HEK293 (cell line): ENCODE measurements at regions not wholly inside any gene's neighbourhood (a gene's known extent, or its start where the extent isn't known, plus 50 kb on each side); places are given as distances from the start of the nearest gene placed in this dataset.

Source experiments
- TF ChIP-seq, protein P1 (sequence below): fragments of 450-650 bp; formaldehyde crosslinking; IDR thresholded peaks from 2 replicates; pipeline ENCODE4 v1.5.1; 2016; ENCODE audit warnings: missing biosample characterization, missing genetic modification characterization
- TF ChIP-seq, protein P2 (sequence below): fragments of 450-650 bp; formaldehyde crosslinking; IDR thresholded peaks from 2 replicates; pipeline ENCODE4 v1.5.1; 2016; ENCODE audit warnings: missing biosample characterization, missing genetic modification characterization

DNA sequence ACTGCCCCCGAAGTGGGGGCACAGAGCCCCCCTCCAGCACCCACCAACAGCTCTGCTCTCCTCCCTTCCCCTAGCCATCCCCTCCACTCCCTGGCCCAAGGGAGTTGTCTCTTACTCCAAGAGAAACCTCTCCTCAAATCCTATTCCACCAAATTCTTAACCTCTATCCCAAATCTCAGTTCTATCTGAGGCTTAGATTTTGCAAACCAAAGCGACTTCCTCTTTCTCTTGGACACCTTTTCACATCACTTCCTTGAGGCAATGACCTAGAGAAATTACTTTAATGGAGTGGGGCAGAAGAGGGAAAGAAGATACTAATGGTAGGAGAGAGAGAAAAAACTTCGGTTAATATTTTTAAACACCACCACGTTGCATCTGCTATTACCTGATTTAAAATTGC is 167.2 kb downstream of the SS18 start:
- TF ChIP-seq, protein P1, sequence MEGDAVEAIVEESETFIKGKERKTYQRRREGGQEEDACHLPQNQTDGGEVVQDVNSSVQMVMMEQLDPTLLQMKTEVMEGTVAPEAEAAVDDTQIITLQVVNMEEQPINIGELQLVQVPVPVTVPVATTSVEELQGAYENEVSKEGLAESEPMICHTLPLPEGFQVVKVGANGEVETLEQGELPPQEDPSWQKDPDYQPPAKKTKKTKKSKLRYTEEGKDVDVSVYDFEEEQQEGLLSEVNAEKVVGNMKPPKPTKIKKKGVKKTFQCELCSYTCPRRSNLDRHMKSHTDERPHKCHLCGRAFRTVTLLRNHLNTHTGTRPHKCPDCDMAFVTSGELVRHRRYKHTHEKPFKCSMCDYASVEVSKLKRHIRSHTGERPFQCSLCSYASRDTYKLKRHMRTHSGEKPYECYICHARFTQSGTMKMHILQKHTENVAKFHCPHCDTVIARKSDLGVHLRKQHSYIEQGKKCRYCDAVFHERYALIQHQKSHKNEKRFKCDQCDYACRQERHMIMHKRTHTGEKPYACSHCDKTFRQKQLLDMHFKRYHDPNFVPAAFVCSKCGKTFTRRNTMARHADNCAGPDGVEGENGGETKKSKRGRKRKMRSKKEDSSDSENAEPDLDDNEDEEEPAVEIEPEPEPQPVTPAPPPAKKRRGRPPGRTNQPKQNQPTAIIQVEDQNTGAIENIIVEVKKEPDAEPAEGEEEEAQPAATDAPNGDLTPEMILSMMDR (tag by site-specific recombination), result no peak
- TF ChIP-seq, protein P2, sequence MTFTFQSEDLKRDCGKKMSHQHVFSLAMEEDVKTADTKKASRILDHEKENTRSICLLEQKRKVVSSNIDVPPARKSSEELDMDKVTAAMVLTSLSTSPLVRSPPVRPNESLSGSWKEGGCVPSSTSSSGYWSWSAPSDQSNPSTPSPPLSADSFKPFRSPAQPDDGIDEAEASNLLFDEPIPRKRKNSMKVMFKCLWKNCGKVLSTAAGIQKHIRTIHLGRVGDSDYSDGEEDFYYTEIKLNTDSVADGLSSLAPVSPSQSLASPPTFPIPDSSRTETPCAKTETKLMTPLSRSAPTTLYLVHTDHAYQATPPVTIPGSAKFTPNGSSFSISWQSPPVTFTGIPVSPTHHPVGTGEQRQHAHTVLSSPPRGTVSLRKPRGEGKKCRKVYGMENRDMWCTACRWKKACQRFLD, result no peak
